ENCODE measurements at regions not wholly inside any gene's neighbourhood (a gene's known extent, or its start where the extent isn't known, plus 50 kb on each side); places are given as distances from the start of the nearest gene placed in this dataset.

DNA sequence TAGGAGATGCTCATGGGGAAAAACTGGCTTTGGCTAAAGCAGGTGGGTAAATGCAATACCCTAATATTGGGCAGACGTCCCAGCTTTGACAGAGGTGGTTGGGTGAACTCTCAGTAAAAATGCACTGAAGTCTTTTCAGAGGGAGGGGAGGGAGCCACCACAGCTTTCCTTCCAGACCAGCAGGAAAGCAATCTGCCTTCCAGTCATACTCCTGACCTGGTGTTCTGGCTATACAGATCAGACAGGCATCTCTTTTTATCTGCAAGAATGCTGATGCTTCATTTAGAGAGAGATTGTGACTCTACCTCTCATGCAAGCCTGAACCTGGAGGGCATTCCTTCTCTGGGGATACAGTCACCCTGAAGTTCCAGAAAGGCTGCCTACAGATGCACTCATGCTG is 52.6 kb upstream of the ICA1 start:
- TF ChIP-seq, protein P1, sequence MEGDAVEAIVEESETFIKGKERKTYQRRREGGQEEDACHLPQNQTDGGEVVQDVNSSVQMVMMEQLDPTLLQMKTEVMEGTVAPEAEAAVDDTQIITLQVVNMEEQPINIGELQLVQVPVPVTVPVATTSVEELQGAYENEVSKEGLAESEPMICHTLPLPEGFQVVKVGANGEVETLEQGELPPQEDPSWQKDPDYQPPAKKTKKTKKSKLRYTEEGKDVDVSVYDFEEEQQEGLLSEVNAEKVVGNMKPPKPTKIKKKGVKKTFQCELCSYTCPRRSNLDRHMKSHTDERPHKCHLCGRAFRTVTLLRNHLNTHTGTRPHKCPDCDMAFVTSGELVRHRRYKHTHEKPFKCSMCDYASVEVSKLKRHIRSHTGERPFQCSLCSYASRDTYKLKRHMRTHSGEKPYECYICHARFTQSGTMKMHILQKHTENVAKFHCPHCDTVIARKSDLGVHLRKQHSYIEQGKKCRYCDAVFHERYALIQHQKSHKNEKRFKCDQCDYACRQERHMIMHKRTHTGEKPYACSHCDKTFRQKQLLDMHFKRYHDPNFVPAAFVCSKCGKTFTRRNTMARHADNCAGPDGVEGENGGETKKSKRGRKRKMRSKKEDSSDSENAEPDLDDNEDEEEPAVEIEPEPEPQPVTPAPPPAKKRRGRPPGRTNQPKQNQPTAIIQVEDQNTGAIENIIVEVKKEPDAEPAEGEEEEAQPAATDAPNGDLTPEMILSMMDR (IDR thresholded peaks at IDR 0.05), result no peak
- no peak for TF ChIP-seq EP300 (IDR thresholded peaks at IDR 0.05; ENCODE audit: borderline replicate concordance in 1 of 2, low read depth in 1 of 2, low read length in 1 of 2)
